ENCODE measurements at regions not wholly inside any gene's neighbourhood (a gene's known extent, or its start where the extent isn't known, plus 50 kb on each side); places are given as distances from the start of the nearest gene placed in this dataset.

- H3K4me3 ChIP-seq, result no peak overlapping the region
- H3K4me2 ChIP-seq (ENCODE audit: unreplicated experiment), result no peak overlapping the region
- no peaks in the 10 kb centered on the region for H4K20me1 ChIP-seq (ENCODE audit: insufficient read depth)
- 61 to 62% methylated on average over 5 of the region's 5 CpGs for WGBS, 2 experiments (ENCODE audit: low coverage in 1 of 2, low lambda C conversion rate in 2 of 2, missing lambda C conversion rate in 2 of 2)
- H3K9me2 ChIP-seq (ENCODE audit: insufficient read depth), result no peaks in the 10 kb centered on the region
- TF ChIP-seq EZH2 (IDR thresholded peaks at IDR 0.05; ENCODE audit: insufficient read depth, poor library complexity, severe bottlenecking) (no peak), EZH2phosphoT487 (IDR thresholded peaks at IDR 0.05; ENCODE audit: insufficient read depth, low read depth) (no peak)
- no peak for DNase-seq
- no peaks in the 10 kb centered on the region for H3K27me3 ChIP-seq (replicated peaks; ENCODE audit: insufficient read depth)
- H3K4me1 ChIP-seq (ENCODE audit: insufficient read depth), result no peaks in the 10 kb centered on the region
- no peak overlapping the region for H3K9ac ChIP-seq
- no peaks in the 10 kb centered on the region for H3K79me2 ChIP-seq (ENCODE audit: insufficient read depth)
- no peaks in the 10 kb centered on the region for H3K9me3 ChIP-seq (ENCODE audit: low read depth)
- in situ Hi-C loops (cut with MboI), result no loop called here
- no peak overlapping the region; the same call in 1 of the 2 replicates for H2AFZ ChIP-seq
- H3F3A ChIP-seq (ENCODE audit: insufficient read depth), result no peaks in the 10 kb centered on the region
- H3K27ac ChIP-seq, result no peak overlapping the region
- no peaks in the 10 kb centered on the region for H3K36me3 ChIP-seq (ENCODE audit: low read depth)
Observed at GRCh38 chr4:126136922-126137781, 822.4 kb downstream of the FAT4 start.

GRCh38 chr4:126137782-126138170, 823.0 kb downstream of the FAT4 start:
- H3K27ac ChIP-seq, result no peak overlapping the region
- no peak for TF ChIP-seq EZH2phosphoT487 (IDR thresholded peaks at IDR 0.05; ENCODE audit: insufficient read depth, low read depth)
- no peak overlapping the region for H2AFZ ChIP-seq

GRCh38 chr4:126144543-126145237, 829.9 kb downstream of the FAT4 start:
- in situ Hi-C loops (cut with MboI), result no loop called here
- Histone ChIP-seq H2AFZ (no peak overlapping the region), H3K27ac (no peak overlapping the region)

More at GRCh38 chr4:126137782-126138170, 823.0 kb downstream of the FAT4 start:
- no peak overlapping the region for H3K4me2 ChIP-seq (ENCODE audit: unreplicated experiment)
- H3F3A ChIP-seq (ENCODE audit: insufficient read depth), result no peaks in the 10 kb centered on the region
- H3K4me1 ChIP-seq (ENCODE audit: insufficient read depth), result no peaks in the 10 kb centered on the region
- no peaks in the 10 kb centered on the region for H3K36me3 ChIP-seq (ENCODE audit: low read depth)
- DNase-seq, result peak; percentile 5
- no peaks in the 10 kb centered on the region for H3K9me2 ChIP-seq (ENCODE audit: insufficient read depth)
- no peak overlapping the region for H3K4me3 ChIP-seq
- H3K9me3 ChIP-seq (ENCODE audit: low read depth), result no peaks in the 10 kb centered on the region
- no peaks in the 10 kb centered on the region for H3K79me2 ChIP-seq (ENCODE audit: insufficient read depth)
- H3K9ac ChIP-seq, result no peak overlapping the region
- H4K20me1 ChIP-seq (ENCODE audit: insufficient read depth), result no peaks in the 10 kb centered on the region
- in situ Hi-C loops (cut with MboI), result no loop called here
- no peaks in the 10 kb centered on the region for H3K27me3 ChIP-seq (replicated peaks; ENCODE audit: insufficient read depth)

GRCh38 chr4:126168484-126168883, 853.7 kb downstream of the FAT4 start:
- Histone ChIP-seq H3K79me2 (ENCODE audit: insufficient read depth) (no peaks in the 10 kb centered on the region), H3K4me1 (ENCODE audit: insufficient read depth) (no peaks in the 10 kb centered on the region), H3K4me2 (ENCODE audit: unreplicated experiment) (no peak overlapping the region), H3K9me2 (ENCODE audit: insufficient read depth) (no peaks in the 10 kb centered on the region), H4K20me1 (ENCODE audit: insufficient read depth) (no peaks in the 10 kb centered on the region), H3K36me3 (ENCODE audit: low read depth) (no peaks in the 10 kb centered on the region), H3F3A (ENCODE audit: insufficient read depth) (no peaks in the 10 kb centered on the region), H2AFZ (no peak overlapping the region), H3K9ac (no peak overlapping the region), H3K27ac (no peak overlapping the region), H3K27me3 (replicated peaks; ENCODE audit: insufficient read depth) (no peaks in the 10 kb centered on the region), H3K4me3 (no peak overlapping the region), H3K9me3 (ENCODE audit: low read depth) (no peaks in the 10 kb centered on the region)
- TF ChIP-seq EZH2phosphoT487 (IDR thresholded peaks at IDR 0.05; ENCODE audit: insufficient read depth, low read depth) (no peak), EZH2 (IDR thresholded peaks at IDR 0.05; ENCODE audit: insufficient read depth, poor library complexity, severe bottlenecking) (no peak)
- in situ Hi-C loops (cut with MboI), result no loop called here
- DNase-seq, result no peak
- WGBS, 2 experiments (ENCODE audit: low coverage in 1 of 2, low lambda C conversion rate in 2 of 2, missing lambda C conversion rate in 2 of 2), result 28 to 45% methylated on average over 1 of the region's 1 CpG

More at GRCh38 chr4:126144543-126145237, 829.9 kb downstream of the FAT4 start:
- Histone ChIP-seq H3K36me3 (ENCODE audit: low read depth) (no peaks in the 10 kb centered on the region), H3K4me1 (ENCODE audit: insufficient read depth) (no peaks in the 10 kb centered on the region), H3K4me3 (no peak overlapping the region), H4K20me1 (ENCODE audit: insufficient read depth) (no peaks in the 10 kb centered on the region), H3K27me3 (replicated peaks; ENCODE audit: insufficient read depth) (no peaks in the 10 kb centered on the region), H3K9me2 (ENCODE audit: insufficient read depth) (no peaks in the 10 kb centered on the region), H3K4me2 (ENCODE audit: unreplicated experiment) (no peak overlapping the region), H3K9me3 (ENCODE audit: low read depth) (no peaks in the 10 kb centered on the region), H3F3A (ENCODE audit: insufficient read depth) (no peaks in the 10 kb centered on the region), H3K79me2 (ENCODE audit: insufficient read depth) (no peaks in the 10 kb centered on the region), H3K9ac (no peak overlapping the region)
- TF ChIP-seq EZH2phosphoT487 (IDR thresholded peaks at IDR 0.05; ENCODE audit: insufficient read depth, low read depth) (no peak), EZH2 (IDR thresholded peaks at IDR 0.05; ENCODE audit: insufficient read depth, poor library complexity, severe bottlenecking) (no peak)
- 74 to 81% methylated on average over 1 of the region's 1 CpG for WGBS, 2 experiments (ENCODE audit: low coverage in 1 of 2, low lambda C conversion rate in 2 of 2, missing lambda C conversion rate in 2 of 2)
- DNase-seq, result peak; percentile 16

Measured in GM23248 (cell line).